K562 (cell line): ENCODE measurements at regions not wholly inside any gene's neighbourhood (a gene's known extent, or its start where the extent isn't known, plus 50 kb on each side); places are given as distances from the start of the nearest gene placed in this dataset.

Source experiments
- ARID2 ChIP-seq: fragments of 450-650 bp; IDR thresholded peaks from 2 replicates; pipeline ENCODE4 v1.6.1; 2017; ENCODE audit warnings: antibody characterized with exemption, mild to moderate bottlenecking
- BACH1 ChIP-seq: fragments of 200-800 bp; sonication (Bioruptor generic); IDR thresholded peaks from 2 replicates; pipeline ENCODE4 v1.6.1; 2016; ENCODE audit warnings: missing genetic modification characterization, missing compliant biosample characterization
- BHLHE40 ChIP-seq: IDR thresholded peaks from 2 replicates; pipeline ENCODE4 v1.6.1; 2011; ENCODE audit warnings: low read length, improper control_type of control experiment
- CBX3 ChIP-seq, 2 experiments: IDR thresholded peaks; 1 replicate in 1 of 2; 2 replicates in 1 of 2; pipeline ENCODE4 v1.6.1; 2012; ENCODE audit warnings: inconsistent platforms in 2 of 2, low read length in 2 of 2, borderline replicate concordance in 1 of 2, control low read depth in 1 of 2
- E4F1 ChIP-seq: fragments of 250-450 bp; sonication (Bioruptor Pico); IDR thresholded peaks from 2 replicates; pipeline ENCODE4 v1.5.0; 2021; ENCODE audit warnings: mild to moderate bottlenecking, borderline replicate concordance
- ESRRA ChIP-seq: fragments of 450-650 bp; IDR thresholded peaks from 2 replicates; pipeline ENCODE4 v1.6.1; 2014; ENCODE audit warnings: low read depth, mild to moderate bottlenecking, moderate library complexity, borderline replicate concordance
- NFXL1 ChIP-seq: fragments of 450-650 bp; formaldehyde crosslinking; IDR thresholded peaks from 2 replicates; pipeline ENCODE4 v1.4.0; 2021; ENCODE audit warnings: mild to moderate bottlenecking
- PKNOX1 ChIP-seq: fragments of 450-650 bp; IDR thresholded peaks from 2 replicates; pipeline ENCODE4 v1.6.1; 2016
- PRMT5 ChIP-seq: sonication (generic); formaldehyde crosslinking; IDR thresholded peaks from 2 replicates; pipeline ENCODE4 v1.5.0; 2020; ENCODE audit warnings: missing genetic modification reagents
- SAP30 ChIP-seq: fragments of 200-600 bp; sonication (generic); IDR thresholded peaks from 2 replicates; pipeline ENCODE4 v1.6.1; 2012; ENCODE audit warnings: borderline replicate concordance, low read depth, mild to moderate bottlenecking, moderate library complexity, low read length, control low read depth, inconsistent platforms; ENCODE audit not compliant: insufficient read depth, poor library complexity, severe bottlenecking
- SIN3B ChIP-seq: fragments of 450-650 bp; IDR thresholded peaks from 2 replicates; pipeline ENCODE4 v1.6.1; 2017; ENCODE audit warnings: low read depth, mild to moderate bottlenecking, moderate library complexity
- SOX6 ChIP-seq: fragments of 450-650 bp; IDR thresholded peaks from 2 replicates; pipeline ENCODE4 v1.6.1; 2014; ENCODE audit warnings: mild to moderate bottlenecking
- TEAD1 ChIP-seq, 2 experiments: fragments of 450-650 bp in 1 of 2; sonication (generic) in 1 of 2; formaldehyde crosslinking; IDR thresholded peaks; 2 replicates each; pipeline versions ENCODE4 v1.4.0 to v1.8.0; 2020 to 2022; ENCODE audit warnings: mild to moderate bottlenecking in 2 of 2, missing genetic modification reagents in 1 of 2
- ZBTB34 ChIP-seq: fragments of 250-450 bp; sonication (Bioruptor Pico); IDR thresholded peaks from 2 replicates; pipeline ENCODE4 v1.8.0; 2021; ENCODE audit warnings: mild to moderate bottlenecking, moderate library complexity
- ZC3H4 ChIP-seq: sonication (generic); formaldehyde crosslinking; IDR thresholded peaks from 2 replicates; pipeline ENCODE4 v1.9.0; 2021; ENCODE audit warnings: missing genetic modification reagents, borderline replicate concordance
- ZNF253 ChIP-seq: fragments of 250-450 bp; sonication (Bioruptor Pico); conservative IDR thresholded peaks from 2 replicates; pipeline ENCODE4 v1.6.1; 2021; ENCODE audit warnings: mild to moderate bottlenecking
- ZNF408 ChIP-seq: fragments of 250-450 bp; sonication (Bioruptor Pico); IDR thresholded peaks from 2 replicates; pipeline ENCODE4 v1.4.0; 2020; ENCODE audit warnings: low read depth, mild to moderate bottlenecking, moderate library complexity
- ZNF507 ChIP-seq: conservative IDR thresholded peaks from 2 replicates; pipeline ENCODE4 v1.6.1; 2017; ENCODE audit warnings: missing genetic modification characterization, missing compliant biosample characterization
- TF ChIP-seq, protein P1 (sequence below): fragments of 450-650 bp; IDR thresholded peaks from 2 replicates; pipeline ENCODE4 v1.6.1; 2014; ENCODE audit warnings: low read depth, mild to moderate bottlenecking, moderate library complexity, borderline replicate concordance
- TF ChIP-seq, protein P2 (sequence below): fragments of 450-650 bp; formaldehyde crosslinking; conservative IDR thresholded peaks from 2 replicates; pipeline ENCODE4 v1.4.0; 2022; ENCODE audit warnings: mild to moderate bottlenecking, missing genetic modification characterization

DNA sequence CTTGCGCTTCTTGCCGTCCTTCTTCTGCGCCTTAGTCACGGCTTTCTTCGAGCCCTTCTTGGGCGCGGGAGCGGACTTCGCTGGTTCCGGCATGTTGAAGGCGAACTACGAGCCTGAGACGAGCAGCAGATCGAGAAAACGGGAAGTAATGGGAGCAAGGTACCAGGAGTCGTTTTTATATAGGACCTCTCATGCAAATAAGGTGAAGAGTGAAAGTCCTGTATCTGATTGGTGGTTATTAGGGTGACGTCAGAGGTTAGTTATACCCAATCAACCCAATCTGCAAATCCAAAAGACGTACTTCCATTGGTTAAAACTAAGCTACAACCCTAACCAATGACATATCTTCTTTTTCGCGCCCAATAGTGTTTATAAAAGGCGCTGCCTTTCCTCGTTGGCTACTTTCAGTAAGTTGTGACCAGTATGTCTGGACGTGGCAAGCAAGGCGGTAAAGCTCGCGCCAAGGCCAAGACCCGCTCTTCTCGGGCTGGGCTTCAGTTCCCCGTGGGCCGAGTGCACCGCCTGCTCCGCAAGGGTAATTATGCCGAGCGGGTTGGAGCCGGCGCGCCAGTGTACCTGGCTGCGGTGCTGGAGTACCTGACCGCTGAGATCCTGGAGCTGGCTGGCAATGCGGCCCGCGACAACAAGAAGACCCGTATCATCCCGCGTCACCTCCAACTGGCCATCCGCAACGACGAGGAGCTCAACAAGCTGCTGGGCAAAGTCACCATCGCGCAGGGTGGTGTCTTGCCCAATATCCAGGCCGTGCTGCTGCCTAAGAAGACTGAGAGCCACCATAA is 100.6 kb upstream of the PRSS16 start (continued):
- TF ChIP-seq ZBTB34 (CRISPR knock-in tag) = no peak
- no peak; the same call in 1 of the 2 replicates for TF ChIP-seq ZNF253 (CRISPR knock-in tag)
- peak; percentile 27; the same call in 1 of the 2 replicates for TF ChIP-seq SIN3B
- TF ChIP-seq ZNF408 (CRISPR knock-in tag) = no peak
- TF ChIP-seq NFXL1 (CRISPR knock-in tag) = peak; percentile 52; the same call in 1 of the 2 replicates
- TF ChIP-seq SOX6 = peak; percentile 77
- 0 out of 2 replicates have a peak, but pooled peaks have one; percentile 0 for TF ChIP-seq BHLHE40
- TF ChIP-seq PRMT5 (CRISPR knock-in tag) = 0 out of 2 replicates have a peak, but pooled peaks have one; percentile 70
- no peak for TF ChIP-seq ESRRA
- TF ChIP-seq, protein P1, sequence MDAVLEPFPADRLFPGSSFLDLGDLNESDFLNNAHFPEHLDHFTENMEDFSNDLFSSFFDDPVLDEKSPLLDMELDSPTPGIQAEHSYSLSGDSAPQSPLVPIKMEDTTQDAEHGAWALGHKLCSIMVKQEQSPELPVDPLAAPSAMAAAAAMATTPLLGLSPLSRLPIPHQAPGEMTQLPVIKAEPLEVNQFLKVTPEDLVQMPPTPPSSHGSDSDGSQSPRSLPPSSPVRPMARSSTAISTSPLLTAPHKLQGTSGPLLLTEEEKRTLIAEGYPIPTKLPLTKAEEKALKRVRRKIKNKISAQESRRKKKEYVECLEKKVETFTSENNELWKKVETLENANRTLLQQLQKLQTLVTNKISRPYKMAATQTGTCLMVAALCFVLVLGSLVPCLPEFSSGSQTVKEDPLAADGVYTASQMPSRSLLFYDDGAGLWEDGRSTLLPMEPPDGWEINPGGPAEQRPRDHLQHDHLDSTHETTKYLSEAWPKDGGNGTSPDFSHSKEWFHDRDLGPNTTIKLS = peak; percentile 89; the same call in 1 of the 2 replicates
- TF ChIP-seq PKNOX1 = no peak
- TF ChIP-seq E4F1 (CRISPR knock-in tag) = no peak
- TF ChIP-seq TEAD1 (CRISPR knock-in tag; IDR thresholded peaks at IDR 0.05) = peak in 1 of 2 experiments; percentile 74; a peak in 1 of 4 replicates
- peak; percentile 33; the same call in 1 of the 2 replicates for TF ChIP-seq BACH1 (tag)
- TF ChIP-seq ZNF507 (tag) = no peak
- peak; percentile 55 for TF ChIP-seq SAP30
- TF ChIP-seq, protein P2, sequence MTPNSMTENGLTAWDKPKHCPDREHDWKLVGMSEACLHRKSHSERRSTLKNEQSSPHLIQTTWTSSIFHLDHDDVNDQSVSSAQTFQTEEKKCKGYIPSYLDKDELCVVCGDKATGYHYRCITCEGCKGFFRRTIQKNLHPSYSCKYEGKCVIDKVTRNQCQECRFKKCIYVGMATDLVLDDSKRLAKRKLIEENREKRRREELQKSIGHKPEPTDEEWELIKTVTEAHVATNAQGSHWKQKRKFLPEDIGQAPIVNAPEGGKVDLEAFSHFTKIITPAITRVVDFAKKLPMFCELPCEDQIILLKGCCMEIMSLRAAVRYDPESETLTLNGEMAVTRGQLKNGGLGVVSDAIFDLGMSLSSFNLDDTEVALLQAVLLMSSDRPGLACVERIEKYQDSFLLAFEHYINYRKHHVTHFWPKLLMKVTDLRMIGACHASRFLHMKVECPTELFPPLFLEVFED = peak; percentile 74; the same call in 1 of the 2 replicates
- TF ChIP-seq ARID2 = no peak
- peak in 1 of 2 experiments; percentile 61; a peak in 1 of 3 replicates for TF ChIP-seq CBX3 (IDR thresholded peaks at IDR 0.05; ENCODE audit: borderline replicate concordance in 1 of 2, low read length in 2 of 2)
- TF ChIP-seq ZC3H4 (CRISPR knock-in tag) = peak; percentile 100
